DMS53 treated with DMSO at 0.1 percent for 48 hours (cell line): ENCODE measurements at regions not wholly inside any gene's neighbourhood (a gene's known extent, or its start where the extent isn't known, plus 50 kb on each side); places are given as distances from the start of the nearest gene placed in this dataset.

Source experiments
- DNase-seq: peaks from one replicate; lab custom pipeline; 2025; ENCODE audit not compliant: unreplicated experiment; lab: John Stamatoyannopoulos, UW

DNA sequence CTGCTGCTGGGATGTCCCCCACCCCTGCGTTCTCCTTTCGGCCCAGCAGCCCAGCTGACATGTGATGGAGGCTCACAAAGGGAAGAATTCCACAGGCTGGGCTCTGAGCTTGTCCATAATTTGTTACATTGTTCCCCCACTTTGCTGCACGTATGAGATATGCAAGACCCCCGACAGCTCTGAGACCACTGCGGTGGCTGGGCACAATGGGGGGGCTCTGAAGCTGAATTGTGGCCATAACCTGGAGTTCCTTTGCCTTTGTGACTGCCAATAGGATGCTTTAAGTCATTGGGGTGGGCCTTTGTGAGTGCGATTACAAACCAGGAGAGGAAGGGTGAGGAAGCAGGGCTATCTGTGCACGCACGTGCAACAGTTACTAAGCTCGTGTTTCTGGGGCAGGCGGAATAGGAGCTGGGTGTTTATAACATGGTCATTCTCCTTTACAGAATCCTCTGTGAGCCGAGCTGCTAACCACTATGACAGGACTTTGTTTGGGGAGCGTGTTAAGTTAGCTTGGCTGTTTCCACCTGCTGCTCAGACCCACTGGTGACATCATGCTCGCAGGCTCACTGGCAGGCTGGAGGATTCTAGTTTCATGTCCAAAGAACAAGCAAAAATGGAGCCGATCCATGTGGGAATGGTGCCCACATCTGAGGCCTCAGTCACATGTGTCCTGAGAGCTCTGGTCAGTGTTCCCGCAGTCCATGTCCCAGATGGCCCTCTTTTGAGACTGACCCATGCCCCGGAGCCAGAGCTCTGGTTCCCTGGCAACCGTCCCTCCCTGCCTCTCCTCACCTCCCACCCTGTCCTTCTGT lies 208.3 kb upstream of the SALL1 start:
- no peak for DNase-seq

- DNase-seq, result no peak
Observed at GRCh38 chr16:51357839-51358238, 206.8 kb upstream of the SALL1 start.

DNA sequence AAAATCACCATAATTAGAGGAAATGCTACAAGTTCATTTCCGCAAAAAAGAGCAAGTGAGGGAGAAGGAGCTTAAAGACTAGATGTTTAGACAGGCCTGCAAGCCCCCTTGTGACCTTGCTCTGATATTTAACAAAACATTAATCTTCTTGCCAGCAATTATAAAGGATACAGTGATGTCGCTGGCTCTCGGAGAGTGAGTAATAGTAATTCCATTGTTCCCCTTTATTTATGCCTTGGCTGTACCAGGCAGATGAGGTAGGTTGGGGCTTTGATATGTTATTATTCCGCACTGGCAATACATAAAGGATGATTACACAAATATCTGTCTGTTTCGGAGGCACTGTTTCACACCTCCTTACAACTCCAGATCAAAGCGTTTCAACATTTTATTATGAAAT lies 204.8 kb upstream of the SALL1 start:
- no peak for DNase-seq

- no peak for DNase-seq
Observed at GRCh38 chr16:51355195-51355594, 204.1 kb upstream of the SALL1 start.

GRCh38 chr16:51353055-51353454 lies 202.0 kb upstream of the SALL1 start:
- DNase-seq, result no peak

GRCh38 chr16:51349626-51350025 lies 198.6 kb upstream of the SALL1 start:
- DNase-seq, result no peak

GRCh38 chr16:51343411-51343810 lies 192.3 kb upstream of the SALL1 start:
- no peak for DNase-seq

GRCh38 chr16:51341204-51341603 lies 190.1 kb upstream of the SALL1 start:
- no peak for DNase-seq

- no peak for DNase-seq
Observed at GRCh38 chr16:51337662-51338061, 186.6 kb upstream of the SALL1 start.

DNA sequence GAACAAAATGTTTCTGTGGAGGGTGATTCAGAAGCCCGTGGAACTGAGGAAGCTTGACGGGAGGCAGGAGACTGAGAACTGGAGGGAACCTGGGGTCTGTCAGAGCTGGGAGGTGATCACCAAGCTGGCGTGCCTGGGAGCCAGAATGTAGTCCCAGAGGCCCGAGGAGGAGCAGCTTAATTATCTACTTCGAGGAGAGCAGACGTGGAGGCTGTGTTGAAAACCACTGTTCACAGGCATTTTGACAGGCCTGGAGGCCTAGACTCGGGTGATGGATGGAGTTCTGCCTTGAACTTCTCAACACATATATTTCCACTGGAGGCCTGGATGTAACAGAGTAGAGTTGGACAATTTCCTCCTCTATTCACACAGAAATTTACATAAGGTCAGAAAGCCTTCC lies 177.7 kb upstream of the SALL1 start:
- no peak for DNase-seq

DNA sequence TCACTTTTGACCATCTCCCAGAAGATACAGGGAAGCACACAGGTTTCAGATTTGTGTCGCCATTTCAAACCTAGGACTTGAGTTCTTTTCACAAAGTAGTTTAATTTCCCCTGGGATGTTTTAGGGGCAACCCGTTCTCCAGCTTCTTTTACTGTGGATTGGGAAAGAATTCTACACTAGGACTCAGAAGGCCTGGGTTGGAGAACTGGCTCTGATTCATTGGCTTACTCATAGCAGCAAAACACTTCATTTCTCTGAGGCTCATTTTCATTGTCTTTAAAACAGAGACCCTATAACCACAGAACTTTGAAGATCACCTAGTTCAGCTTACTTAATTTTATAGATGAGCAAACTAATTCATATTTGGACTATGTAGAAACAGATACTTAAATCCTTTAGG lies 175.9 kb upstream of the SALL1 start:
- no peak for DNase-seq

GRCh38 chr16:51326131-51326856 lies 175.2 kb upstream of the SALL1 start:
- no peak for DNase-seq

DNA sequence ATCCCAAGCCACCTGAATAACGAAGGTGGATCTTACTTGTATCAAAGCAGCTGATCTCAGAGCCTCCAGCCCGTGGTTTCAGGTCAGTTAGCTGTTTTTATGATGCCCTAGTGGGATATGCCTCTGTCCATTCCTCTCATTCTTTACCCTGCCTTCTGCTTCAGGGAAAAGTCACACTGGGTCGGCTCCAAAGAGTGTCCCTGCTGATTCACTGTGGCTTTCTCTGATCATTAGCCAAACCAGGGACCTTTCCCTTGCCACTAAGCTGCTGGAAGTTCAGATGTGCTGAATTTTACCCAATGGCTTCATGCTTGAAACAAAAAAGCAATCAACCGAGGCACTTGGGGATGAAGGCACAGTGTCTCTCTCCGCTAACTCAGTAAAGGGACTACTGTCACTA lies 170.2 kb upstream of the SALL1 start:
- no peak for DNase-seq

- no peak for DNase-seq
Observed at GRCh38 chr16:51317575-51317974, 166.5 kb upstream of the SALL1 start.

DNA sequence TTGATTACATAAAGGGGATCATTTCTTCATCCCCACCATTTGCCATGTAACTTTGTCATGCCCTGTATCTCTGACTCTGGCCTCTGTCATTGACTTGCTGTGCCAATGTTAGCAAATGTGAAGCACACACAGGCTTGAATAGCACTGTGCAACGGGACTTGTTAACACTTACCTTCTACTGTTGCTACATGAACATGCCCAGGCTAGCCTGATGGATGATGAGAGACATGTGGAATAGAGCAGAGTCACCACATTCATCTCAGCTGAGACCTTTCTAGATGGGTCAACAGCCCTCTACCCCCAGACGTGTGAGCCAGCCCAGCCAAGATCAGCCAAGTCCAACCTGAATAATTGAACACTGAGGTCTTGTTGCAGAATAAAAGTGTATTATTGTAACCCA lies 162.1 kb upstream of the SALL1 start:
- no peak for DNase-seq

DNA sequence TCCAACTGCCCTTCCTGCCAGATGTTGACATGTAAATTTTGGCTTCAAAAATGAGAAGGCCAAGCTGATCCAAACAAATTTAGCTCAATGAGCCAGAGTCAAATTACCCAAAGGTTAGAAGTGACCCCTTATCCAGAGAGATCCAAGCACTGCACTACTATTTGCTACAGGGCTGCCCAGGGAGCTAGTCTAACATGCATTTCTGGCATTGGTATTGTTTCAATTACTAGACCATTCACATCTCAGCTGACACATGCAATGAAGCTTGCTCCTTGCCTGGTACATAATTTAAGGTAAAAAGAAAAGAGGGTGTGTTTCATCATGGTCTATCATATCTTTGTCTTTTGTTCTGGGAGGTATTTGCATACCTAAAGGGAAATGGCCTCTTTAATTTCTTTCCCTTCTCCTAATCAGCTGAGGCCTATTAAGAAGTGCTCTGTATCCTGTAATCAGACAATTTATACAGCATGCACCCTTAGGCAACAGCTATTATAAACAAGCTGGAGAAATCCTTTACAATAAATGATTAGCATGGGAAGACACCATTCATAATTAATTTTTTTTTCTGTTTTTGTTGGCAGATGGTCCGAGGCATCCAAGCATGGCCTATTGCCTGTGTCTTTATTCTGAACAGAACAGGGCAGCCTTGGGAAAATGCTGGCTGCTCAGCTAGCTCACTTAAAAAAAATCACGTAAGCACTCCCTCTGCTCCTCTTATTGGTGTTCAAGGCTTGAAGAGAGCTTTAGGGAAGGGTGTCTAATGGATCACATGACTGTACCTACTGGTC lies 161.5 kb upstream of the SALL1 start:
- DNase-seq, result no peak

DNA sequence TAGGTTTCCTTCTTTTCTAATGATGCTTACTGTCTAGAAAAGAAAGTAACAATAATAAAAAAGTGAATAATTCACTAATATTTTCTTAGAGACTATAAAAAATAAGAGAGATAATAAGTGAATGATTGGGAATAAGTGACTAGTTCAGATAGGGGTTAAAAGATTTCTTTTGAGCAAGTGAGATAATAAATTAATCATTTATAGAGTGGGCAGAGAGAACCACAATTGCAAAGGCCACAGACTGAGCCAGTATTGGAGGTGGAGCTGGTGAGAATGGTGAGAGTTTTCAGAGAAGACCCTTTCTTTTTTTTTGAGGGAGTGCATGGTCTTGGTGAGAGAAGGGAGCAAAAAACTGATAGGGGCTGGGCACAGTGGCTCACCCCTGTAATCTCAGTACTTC lies 159.1 kb upstream of the SALL1 start:
- DNase-seq, result no peak

DNA sequence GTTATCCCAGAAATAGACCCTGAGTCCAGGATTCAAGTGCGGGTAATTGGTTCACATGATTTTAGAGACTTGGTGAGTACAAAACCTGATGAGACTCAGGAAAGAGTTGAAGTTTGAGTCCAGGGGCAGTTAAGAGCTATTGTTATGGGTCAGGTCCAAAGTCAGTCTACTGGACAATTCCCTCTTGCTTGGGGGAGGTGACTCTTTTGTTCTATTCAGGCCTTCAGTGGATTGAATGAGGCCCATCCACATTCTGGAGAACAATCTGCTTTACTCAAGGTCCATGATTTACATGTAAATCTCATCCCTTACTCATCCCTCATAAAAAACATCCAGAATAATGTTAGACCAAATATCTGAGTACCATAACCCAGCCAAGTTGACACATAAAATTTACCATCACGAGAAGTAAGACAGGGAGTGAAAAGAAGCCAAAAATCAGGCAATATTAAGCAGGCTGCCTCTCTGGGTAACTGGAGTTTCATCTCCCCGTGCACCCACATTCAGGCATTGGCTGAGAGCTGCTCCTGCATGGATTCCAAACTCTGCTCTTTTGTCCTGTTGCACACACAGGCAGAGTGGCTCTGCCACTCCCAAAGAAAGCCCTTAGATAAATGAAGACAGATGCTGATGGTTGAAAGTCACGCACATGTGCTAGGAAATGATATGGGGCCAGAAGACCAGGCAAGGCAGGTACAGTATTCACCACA lies 156.0 kb upstream of the SALL1 start:
- no peak for DNase-seq

- no peak for DNase-seq
Observed at GRCh38 chr16:51306116-51306515, 155.0 kb upstream of the SALL1 start.

GRCh38 chr16:51305337-51305736 lies 154.3 kb upstream of the SALL1 start:
- DNase-seq, result no peak

GRCh38 chr16:51302042-51302441 lies 151.0 kb upstream of the SALL1 start:
- no peak for DNase-seq
